ENCODE measurements at regions not wholly inside any gene's neighbourhood (a gene's known extent, or its start where the extent isn't known, plus 50 kb on each side); places are given as distances from the start of the nearest gene placed in this dataset.

GRCh38 chr14:97366400-97366799, 569.2 kb downstream of the VRK1 start:
- no peak for DNase-seq

GRCh38 chr14:97367278-97367677, 570.1 kb downstream of the VRK1 start:
- DNase-seq, result no peak

- DNase-seq, result no peak
Measured at GRCh38 chr14:97368049-97368448, 570.9 kb downstream of the VRK1 start.

GRCh38 chr14:97368900-97369564, 571.9 kb downstream of the VRK1 start:
- DNase-seq, result no peak

- DNase-seq, result no peak
Measured at GRCh38 chr14:97369901-97370300, 572.7 kb downstream of the VRK1 start.

- no peak for DNase-seq
Measured at GRCh38 chr14:97376310-97376709, 579.1 kb downstream of the VRK1 start.

- DNase-seq, result no peak
Measured at GRCh38 chr14:97377550-97377949, 580.4 kb downstream of the VRK1 start.

- DNase-seq, result peak in 2 of 5 donors; percentile 3 to 69
Measured at GRCh38 chr14:97379091-97379531, 581.9 kb downstream of the VRK1 start.

- DNase-seq, result peak in 1 of 5 donors; percentile 65
Measured at GRCh38 chr14:97380539-97380941, 583.4 kb downstream of the VRK1 start.

- peak in 1 of 5 donors; percentile 27 for DNase-seq
Measured at GRCh38 chr14:97381309-97381708, 584.1 kb downstream of the VRK1 start.

GRCh38 chr14:97382616-97383226, 585.5 kb downstream of the VRK1 start:
- no peak for DNase-seq

GRCh38 chr14:97385727-97386126, 588.5 kb downstream of the VRK1 start:
- DNase-seq, result no peak

- DNase-seq, result no peak
Measured at GRCh38 chr14:97387252-97387874, 590.2 kb downstream of the VRK1 start.

- DNase-seq, result no peak
Measured at GRCh38 chr14:97388408-97388807, 591.2 kb downstream of the VRK1 start.

GRCh38 chr14:97390096-97390724, 593.0 kb downstream of the VRK1 start:
- no peak for DNase-seq

- no peak for DNase-seq
Measured at GRCh38 chr14:97393244-97393643, 596.1 kb downstream of the VRK1 start.

- no peak for DNase-seq
Measured at GRCh38 chr14:97395068-97395467, 597.9 kb downstream of the VRK1 start.

- DNase-seq, result no peak
Measured at GRCh38 chr14:97401714-97402113, 604.5 kb downstream of the VRK1 start.

- DNase-seq, result no peak
Measured at GRCh38 chr14:97402279-97402678, 605.1 kb downstream of the VRK1 start.

- DNase-seq, result peak in 1 of 5 donors; percentile 20
Measured at GRCh38 chr14:97407701-97408407, 610.7 kb downstream of the VRK1 start.

- no peak for DNase-seq
Measured at GRCh38 chr14:97408503-97408902, 611.3 kb downstream of the VRK1 start.

- DNase-seq, result peak in 1 of 5 donors; percentile 87
Measured at GRCh38 chr14:97408937-97409815, 612.0 kb downstream of the VRK1 start.
